ENCODE measurements at regions not wholly inside any gene's neighbourhood (a gene's known extent, or its start where the extent isn't known, plus 50 kb on each side); places are given as distances from the start of the nearest gene placed in this dataset.

- TF ChIP-seq CTCF (IDR thresholded peaks at IDR 0.05) (no peak), POLR2A (IDR thresholded peaks at IDR 0.05) (no peak), POLR2AphosphoS5 (IDR thresholded peaks at IDR 0.05) (no peak)
These were observed 431.2 kb downstream of the GASK1B start for GRCh38 chr4:157741642-157742041.
